Left ventricle myocardium superior (tissue), 1 donor: ENCODE measurements at regions not wholly inside any gene's neighbourhood (a gene's known extent, or its start where the extent isn't known, plus 50 kb on each side); places are given as distances from the start of the nearest gene placed in this dataset.

Experiments
- ATAC-seq: fragments of 200-7000 bp; cut with Tn5 transposase; one replicate; pipeline ENCODE4 v1.9.1; 2020; ENCODE audit warnings: mild to moderate bottlenecking, moderate library complexity
- DNase-seq: peaks from one replicate; pipeline ENCODE4 v3.0.0-alpha.2; 2020
- intact Hi-C: fragments of 100-400 bp; cut with micrococcal nuclease; formaldehyde crosslinking; loops from one replicate; pipeline ENCODE4 v1.11.0; 2022
- donor health status: DM: no; HTN: yes; CAD: no; lungs with severe emphysema.

DNA sequence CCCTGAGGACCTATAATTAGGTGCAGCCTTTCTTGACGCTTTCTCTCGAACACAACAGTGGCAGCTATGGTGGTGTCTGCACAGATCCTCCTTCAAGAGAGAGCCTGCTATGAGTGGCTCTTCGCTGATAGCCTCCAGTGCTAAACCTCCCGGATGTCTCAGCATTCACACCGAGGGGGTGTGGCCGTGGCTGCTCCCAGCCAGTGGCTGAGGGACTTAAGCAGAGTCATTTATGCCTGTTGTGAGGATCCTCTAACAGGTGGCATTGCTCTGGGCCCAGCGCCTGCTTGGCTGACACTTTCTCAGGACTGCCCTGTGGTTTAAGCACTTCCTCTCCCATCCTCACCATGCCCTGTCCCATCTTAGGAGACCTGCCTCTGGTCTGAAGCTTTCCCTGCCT is 592.0 kb upstream of the LRRTM1 start:
- no peak for DNase-seq
- no peak for ATAC-seq
- intact Hi-C loops, result no loop called here

GRCh38 chr2:80894486-80894885 is 589.9 kb upstream of the LRRTM1 start:
- intact Hi-C loops, result no loop called here
- ATAC-seq (no peak), DNase-seq (no peak)

GRCh38 chr2:80893711-80894110 is 589.2 kb upstream of the LRRTM1 start:
- intact Hi-C loops, result no loop called here
- ATAC-seq (no peak), DNase-seq (no peak)

GRCh38 chr2:80889009-80889408 is 584.5 kb upstream of the LRRTM1 start:
- ATAC-seq (no peak), DNase-seq (no peak)
- intact Hi-C loops, result no loop called here

DNA sequence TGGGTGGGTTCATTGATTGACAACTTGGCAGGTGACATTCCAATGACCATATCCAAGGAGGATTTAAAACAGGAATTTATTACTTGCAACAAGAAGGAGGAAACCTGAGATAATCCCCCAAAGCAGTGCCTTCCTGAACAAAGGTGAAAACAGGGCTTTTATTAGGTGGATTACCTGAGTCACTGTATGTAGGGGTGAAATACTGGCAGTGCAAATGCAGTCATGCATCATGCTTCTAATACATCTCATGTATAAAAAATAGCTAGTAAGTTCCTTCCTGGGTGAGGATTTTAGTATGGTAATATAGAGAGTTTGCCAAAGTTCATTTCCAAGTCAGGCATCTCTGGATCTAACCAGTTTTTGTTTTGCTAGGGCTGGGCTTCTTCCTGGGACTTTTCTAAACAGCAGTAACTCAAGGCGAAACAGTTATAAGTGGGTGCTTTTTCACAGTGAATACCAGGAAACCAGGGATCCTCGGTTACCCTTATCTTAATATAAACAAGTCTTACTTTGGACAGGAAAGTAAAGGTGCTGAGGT is 583.4 kb upstream of the LRRTM1 start:
- ATAC-seq, result no peak
- no peak for DNase-seq
- intact Hi-C loops, result no loop called here

- DNase-seq (no peak), ATAC-seq (no peak)
- intact Hi-C loops, result no loop called here
These were observed 569.8 kb upstream of the LRRTM1 start for GRCh38 chr2:80874374-80874773.

DNA sequence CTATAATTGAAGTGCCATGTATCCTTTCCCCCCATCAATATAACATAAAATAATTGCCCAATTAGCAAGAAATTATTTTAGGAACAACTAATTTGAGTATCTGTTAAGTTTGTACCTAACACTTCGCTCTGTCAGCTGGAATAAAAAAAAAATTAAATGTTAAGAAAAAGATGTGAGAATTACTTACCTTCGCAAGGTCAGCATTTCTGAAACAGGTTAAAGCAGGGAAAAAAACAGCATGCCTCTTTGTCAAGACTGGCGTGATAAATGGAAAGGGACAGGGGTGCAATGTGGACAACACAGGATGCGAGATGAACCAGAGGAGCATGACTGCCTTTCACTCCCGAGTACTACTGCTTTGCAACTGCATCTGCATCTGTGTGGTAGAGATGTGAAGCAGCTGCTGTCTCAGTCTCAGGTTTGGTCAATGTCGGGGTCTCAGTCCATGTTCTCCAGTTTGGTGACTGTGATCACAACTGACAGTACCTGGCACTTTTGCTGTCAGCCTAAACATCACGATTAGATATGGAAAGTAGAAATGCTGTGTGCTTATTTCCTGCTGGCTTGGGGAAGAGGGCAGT is 565.4 kb upstream of the LRRTM1 start:
- no peak for DNase-seq
- no peak for ATAC-seq
- intact Hi-C loops, result no loop called here

GRCh38 chr2:80863147-80863714 is 558.7 kb upstream of the LRRTM1 start:
- intact Hi-C loops, result no loop called here
- DNase-seq (no peak), ATAC-seq (no peak)

DNA sequence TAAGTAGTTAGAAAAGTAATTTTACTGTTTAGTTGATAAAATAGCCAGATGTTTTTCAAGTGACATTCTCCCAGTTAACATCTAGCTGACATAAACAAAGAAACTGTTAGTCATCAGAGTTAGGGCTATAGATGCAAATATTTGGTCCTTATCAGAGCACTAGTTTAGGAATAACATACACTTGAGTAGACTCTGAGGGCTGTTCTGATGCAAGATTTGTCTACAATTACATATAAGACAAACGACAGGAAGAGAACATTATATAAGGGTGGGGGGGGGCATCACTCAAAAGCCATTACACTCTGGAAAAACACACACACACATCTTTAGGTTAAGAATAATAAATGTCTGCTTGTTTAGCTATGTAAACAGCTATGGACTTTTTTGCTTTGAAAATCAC is 554.4 kb upstream of the LRRTM1 start:
- intact Hi-C loops, result no loop called here
- DNase-seq (no peak), ATAC-seq (no peak)

DNA sequence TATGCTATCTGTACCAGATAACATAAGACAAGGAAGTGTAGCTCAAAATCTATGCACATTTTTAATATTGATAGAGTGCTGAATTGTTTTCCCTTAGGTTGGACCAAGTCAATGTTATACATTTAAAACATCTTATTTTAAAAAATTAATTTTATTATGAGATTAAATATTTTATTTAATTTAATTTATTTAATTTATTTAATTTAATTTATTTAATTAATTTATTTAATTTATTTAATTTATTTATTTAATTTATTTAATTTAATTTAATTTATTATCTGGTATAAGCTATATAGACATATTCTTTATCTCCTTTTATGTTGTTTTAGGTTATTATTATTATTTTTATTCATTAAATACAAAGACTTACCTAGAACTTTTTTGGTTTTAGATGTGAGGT is 551.7 kb upstream of the LRRTM1 start:
- intact Hi-C loops, result no loop called here
- no peak for DNase-seq
- ATAC-seq, result no peak

DNA sequence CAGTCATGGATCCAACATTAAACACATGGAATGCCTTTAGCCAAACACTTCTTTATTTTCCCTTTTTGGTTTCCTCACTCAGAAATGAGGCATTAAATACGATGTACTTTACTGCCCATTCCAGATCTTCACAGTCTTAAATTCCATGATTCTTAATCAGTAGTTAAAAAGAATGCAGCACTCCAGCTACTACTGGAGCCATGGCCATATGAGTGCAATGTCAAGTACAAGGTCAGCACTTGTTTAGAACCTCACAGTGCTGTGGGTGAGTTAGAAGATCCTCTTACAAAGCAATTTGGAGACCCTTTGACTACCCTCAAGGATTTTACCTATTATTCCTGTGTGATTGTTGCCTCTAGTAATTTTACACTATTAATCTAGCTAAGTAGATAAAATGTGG is 550.3 kb upstream of the LRRTM1 start:
- intact Hi-C loops, result no loop called here
- no peak for ATAC-seq

DNA sequence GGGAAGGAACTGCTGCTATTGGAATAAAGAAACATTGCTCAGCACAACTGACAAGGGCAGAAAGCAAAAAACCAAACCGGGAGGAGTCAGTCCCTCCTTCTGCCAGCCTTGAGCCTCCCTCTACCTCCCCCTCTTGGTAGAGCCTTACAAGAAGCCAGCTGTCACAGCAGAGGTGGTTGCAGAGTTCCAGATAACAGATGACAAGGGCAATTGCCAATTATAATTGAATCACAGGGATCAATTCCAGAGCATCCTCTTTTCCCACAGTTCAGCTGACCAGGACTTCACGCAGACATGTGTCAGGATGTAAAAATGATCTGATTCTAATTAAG is 548.2 kb upstream of the LRRTM1 start:
- intact Hi-C loops, result no loop called here
- DNase-seq, result no peak
- ATAC-seq, result no peak

More for the DNA sequence above, 550.3 kb upstream of the LRRTM1 start:
- DNase-seq, result no peak

- no peak for DNase-seq
- no peak for ATAC-seq
- intact Hi-C loops, result no loop called here
These were observed 547.7 kb upstream of the LRRTM1 start for GRCh38 chr2:80852079-80852807.

DNA sequence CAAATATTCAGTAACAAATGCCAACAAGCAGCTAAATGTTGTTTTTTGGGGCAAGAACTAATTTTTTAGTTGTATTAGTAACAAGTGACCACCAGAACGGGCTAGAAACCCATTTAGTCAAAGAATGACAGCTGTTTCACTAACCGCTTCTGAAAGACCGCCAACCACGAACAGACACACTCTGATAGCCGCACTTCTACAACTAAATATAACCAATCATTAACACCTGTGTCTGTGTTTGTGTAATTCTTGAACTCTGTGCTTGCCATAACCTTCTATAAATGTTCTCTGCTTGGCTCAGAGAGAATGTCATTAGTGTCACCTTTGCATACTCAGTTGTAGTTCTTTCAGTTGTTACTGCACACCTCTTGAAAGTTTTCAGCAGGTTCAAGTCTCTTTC is 526.3 kb upstream of the LRRTM1 start:
- ATAC-seq, result peak; percentile 75

DNA sequence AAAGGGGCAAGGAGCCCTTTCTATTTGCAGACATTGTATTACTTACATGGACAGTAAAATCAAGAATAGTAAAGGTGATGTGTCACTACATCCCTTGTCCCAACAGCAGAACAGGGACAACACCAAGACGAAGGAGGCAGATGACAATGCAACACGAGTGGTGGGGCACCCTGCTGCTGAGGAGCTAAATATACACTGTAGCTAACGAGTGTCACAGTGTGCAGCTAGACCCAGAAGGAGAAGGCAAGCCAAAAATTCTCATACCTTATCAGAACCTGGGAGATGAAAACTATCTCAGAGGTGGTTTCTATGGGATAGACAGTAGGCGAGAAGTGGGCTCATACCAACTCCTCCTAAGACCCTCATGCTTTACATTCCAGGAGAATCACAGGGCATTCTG is 518.4 kb upstream of the LRRTM1 start:
- intact Hi-C loops, result no loop called here
- ATAC-seq, result peak; percentile 68
- no peak for DNase-seq

More for the DNA sequence above, 526.3 kb upstream of the LRRTM1 start:
- intact Hi-C loops, result no loop called here
- no peak for DNase-seq

- DNase-seq (no peak), ATAC-seq (no peak)
- intact Hi-C loops, result no loop called here
These were observed 510.7 kb upstream of the LRRTM1 start for GRCh38 chr2:80815259-80815658.

DNA sequence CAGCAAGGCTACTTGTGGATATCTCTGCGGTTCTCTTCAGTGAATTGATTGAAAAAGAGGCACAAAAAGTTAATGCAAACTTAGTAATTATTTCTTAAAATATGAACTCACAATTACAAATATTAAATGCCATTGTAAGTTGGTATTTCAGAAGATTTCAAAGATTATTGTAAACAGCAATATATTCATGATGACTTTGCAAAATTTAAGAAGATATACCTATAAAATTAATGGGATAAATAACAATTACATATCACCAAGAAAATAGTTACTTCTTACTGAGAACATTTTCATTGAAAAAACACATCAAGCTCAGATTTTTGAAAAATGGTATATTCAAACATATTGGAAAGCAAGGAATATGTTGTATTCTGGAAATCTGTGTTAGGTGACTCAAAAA is 482.0 kb upstream of the LRRTM1 start:
- intact Hi-C loops, result no loop called here
- DNase-seq (no peak), ATAC-seq (no peak)

GRCh38 chr2:80778704-80779103 is 474.2 kb upstream of the LRRTM1 start:
- intact Hi-C loops, result no loop called here
- ATAC-seq (no peak), DNase-seq (no peak)

DNA sequence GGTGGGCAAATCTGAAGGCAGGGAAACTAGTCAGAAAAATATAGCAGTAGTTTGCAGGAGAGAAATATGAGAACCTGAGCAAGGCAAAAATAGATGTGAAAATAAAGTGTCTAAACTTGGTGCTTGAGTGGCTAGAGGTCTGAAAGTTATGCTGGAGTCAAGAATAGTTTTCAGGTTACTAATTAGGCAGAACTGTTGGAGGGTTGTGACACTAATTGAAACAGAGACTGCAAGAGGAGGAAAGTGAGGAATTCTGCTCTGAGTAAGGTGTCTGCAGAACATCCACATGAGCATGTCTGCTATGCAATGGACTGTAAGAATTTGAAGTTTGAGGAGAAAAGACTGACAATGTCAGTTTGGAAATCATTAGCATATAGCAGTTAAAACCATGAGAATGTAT is 444.0 kb upstream of the LRRTM1 start:
- ATAC-seq (no peak), DNase-seq (no peak)

GRCh38 chr2:80737047-80737446 is 432.5 kb upstream of the LRRTM1 start:
- intact Hi-C loops, result no loop called here
- ATAC-seq, result no peak
- no peak for DNase-seq

More for the DNA sequence above, 444.0 kb upstream of the LRRTM1 start:
- intact Hi-C loops, result no loop called here

GRCh38 chr2:80725001-80725400 is 420.4 kb upstream of the LRRTM1 start:
- intact Hi-C loops, result no loop called here
- DNase-seq, result no peak
- ATAC-seq, result no peak
